ENCODE measurements at regions not wholly inside any gene's neighbourhood (a gene's known extent, or its start where the extent isn't known, plus 50 kb on each side); places are given as distances from the start of the nearest gene placed in this dataset.

DNA sequence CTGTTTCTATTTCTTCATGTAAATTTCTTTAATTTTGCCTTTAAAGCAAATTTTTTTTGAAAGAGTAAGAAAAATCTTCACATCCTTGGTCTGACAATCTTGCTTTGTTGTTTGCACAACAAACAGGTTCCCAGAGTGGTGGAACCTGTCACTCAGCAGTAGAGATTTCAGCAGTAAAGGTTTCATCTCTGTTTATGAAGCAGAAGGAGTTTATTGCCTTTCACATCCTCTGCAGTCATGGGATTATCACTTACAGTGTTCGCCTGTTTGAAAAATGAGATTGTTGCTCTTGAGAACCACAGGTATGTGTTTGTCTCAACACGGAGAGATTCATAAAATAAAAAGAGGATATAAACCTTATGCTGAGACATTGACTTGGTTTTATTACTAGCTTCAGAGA lies 342.6 kb downstream of the IPMK start:
- TF ChIP-seq EZH2 (IDR thresholded peaks at IDR 0.05; ENCODE audit: borderline replicate concordance) (no peak), EZH2phosphoT487 (IDR thresholded peaks at IDR 0.05; ENCODE audit: low read depth, severe bottlenecking, unreplicated experiment) (no peak)
- TF ChIP-seq, protein P1, sequence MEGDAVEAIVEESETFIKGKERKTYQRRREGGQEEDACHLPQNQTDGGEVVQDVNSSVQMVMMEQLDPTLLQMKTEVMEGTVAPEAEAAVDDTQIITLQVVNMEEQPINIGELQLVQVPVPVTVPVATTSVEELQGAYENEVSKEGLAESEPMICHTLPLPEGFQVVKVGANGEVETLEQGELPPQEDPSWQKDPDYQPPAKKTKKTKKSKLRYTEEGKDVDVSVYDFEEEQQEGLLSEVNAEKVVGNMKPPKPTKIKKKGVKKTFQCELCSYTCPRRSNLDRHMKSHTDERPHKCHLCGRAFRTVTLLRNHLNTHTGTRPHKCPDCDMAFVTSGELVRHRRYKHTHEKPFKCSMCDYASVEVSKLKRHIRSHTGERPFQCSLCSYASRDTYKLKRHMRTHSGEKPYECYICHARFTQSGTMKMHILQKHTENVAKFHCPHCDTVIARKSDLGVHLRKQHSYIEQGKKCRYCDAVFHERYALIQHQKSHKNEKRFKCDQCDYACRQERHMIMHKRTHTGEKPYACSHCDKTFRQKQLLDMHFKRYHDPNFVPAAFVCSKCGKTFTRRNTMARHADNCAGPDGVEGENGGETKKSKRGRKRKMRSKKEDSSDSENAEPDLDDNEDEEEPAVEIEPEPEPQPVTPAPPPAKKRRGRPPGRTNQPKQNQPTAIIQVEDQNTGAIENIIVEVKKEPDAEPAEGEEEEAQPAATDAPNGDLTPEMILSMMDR (IDR thresholded peaks at IDR 0.05; ENCODE audit: poor library complexity), result no peak

Measured in hepatocyte (in vitro differentiated cells).